Activated CD4-positive, alpha-beta T cell treated with anti-CD3 and anti-CD28 coated beads, Interleukin-2, amount 50 U/mL, for 48 hours (primary cell): ENCODE measurements at regions not wholly inside any gene's neighbourhood (a gene's known extent, or its start where the extent isn't known, plus 50 kb on each side); places are given as distances from the start of the nearest gene placed in this dataset.
A peak's percentile ranks its signal among the peaks of the same experiment; 100 is the strongest.

ENCODE experiments used
- DNase-seq, 2 experiments: peaks; one replicate each; pipeline ENCODE4 v3.0.0-alpha.2; 2020

- no peak for DNase-seq
Measured at GRCh38 chr14:98366429-98366828, 905.6 kb downstream of the BCL11B start.

GRCh38 chr14:98368221-98368620, 903.8 kb downstream of the BCL11B start:
- no peak for DNase-seq

- no peak for DNase-seq
Measured at GRCh38 chr14:98368916-98369315, 903.1 kb downstream of the BCL11B start.

GRCh38 chr14:98369344-98369743, 902.7 kb downstream of the BCL11B start:
- no peak for DNase-seq

- DNase-seq = no peak
Measured at GRCh38 chr14:98370352-98370751, 901.6 kb downstream of the BCL11B start.

GRCh38 chr14:98371141-98371540, 900.9 kb downstream of the BCL11B start:
- no peak for DNase-seq

GRCh38 chr14:98374136-98374535, 897.9 kb downstream of the BCL11B start:
- no peak for DNase-seq

GRCh38 chr14:98375566-98375965, 896.4 kb downstream of the BCL11B start:
- no peak for DNase-seq

GRCh38 chr14:98379830-98380229, 892.2 kb downstream of the BCL11B start:
- no peak for DNase-seq

- DNase-seq = no peak
Measured at GRCh38 chr14:98382662-98383061, 889.3 kb downstream of the BCL11B start.

- DNase-seq = no peak
Measured at GRCh38 chr14:98385851-98386250, 886.1 kb downstream of the BCL11B start.

- no peak for DNase-seq
Measured at GRCh38 chr14:98391061-98391460, 880.9 kb downstream of the BCL11B start.

GRCh38 chr14:98393527-98393926, 878.5 kb downstream of the BCL11B start:
- DNase-seq = no peak

- no peak for DNase-seq
Measured at GRCh38 chr14:98404811-98405210, 867.2 kb downstream of the BCL11B start.

- DNase-seq = no peak
Measured at GRCh38 chr14:98408024-98408555, 863.9 kb downstream of the BCL11B start.

- peak; percentile 5 to 15 for DNase-seq
Measured at GRCh38 chr14:98408713-98409112, 863.3 kb downstream of the BCL11B start.

GRCh38 chr14:98411154-98411553, 860.8 kb downstream of the BCL11B start:
- no peak for DNase-seq

GRCh38 chr14:98412431-98412830, 859.6 kb downstream of the BCL11B start:
- no peak for DNase-seq

- DNase-seq = no peak
Measured at GRCh38 chr14:98415766-98416165, 856.2 kb downstream of the BCL11B start.

GRCh38 chr14:98417001-98417400, 855.0 kb downstream of the BCL11B start:
- DNase-seq = no peak

GRCh38 chr14:98428483-98428994, 843.5 kb downstream of the BCL11B start:
- DNase-seq = no peak

- no peak for DNase-seq
Measured at GRCh38 chr14:98433436-98433835, 838.6 kb downstream of the BCL11B start.

- DNase-seq = no peak
Measured at GRCh38 chr14:98437113-98437512, 834.9 kb downstream of the BCL11B start.

GRCh38 chr14:98444077-98444476, 827.9 kb downstream of the BCL11B start:
- no peak for DNase-seq

GRCh38 chr14:98445718-98446117, 826.3 kb downstream of the BCL11B start:
- DNase-seq = no peak
